NCI-H2227 (cell line): ENCODE measurements at regions not wholly inside any gene's neighbourhood (a gene's known extent, or its start where the extent isn't known, plus 50 kb on each side); places are given as distances from the start of the nearest gene placed in this dataset.
"Not testable (repeated sequence)": the region's sequence is repeated elsewhere in the genome, so short reads cannot be mapped to it uniquely, and the experiment has no call there.

Experiments
- DNase-seq: peaks from one replicate; lab custom pipeline; 2025; ENCODE audit not compliant: unreplicated experiment; lab: John Stamatoyannopoulos, UW

DNA sequence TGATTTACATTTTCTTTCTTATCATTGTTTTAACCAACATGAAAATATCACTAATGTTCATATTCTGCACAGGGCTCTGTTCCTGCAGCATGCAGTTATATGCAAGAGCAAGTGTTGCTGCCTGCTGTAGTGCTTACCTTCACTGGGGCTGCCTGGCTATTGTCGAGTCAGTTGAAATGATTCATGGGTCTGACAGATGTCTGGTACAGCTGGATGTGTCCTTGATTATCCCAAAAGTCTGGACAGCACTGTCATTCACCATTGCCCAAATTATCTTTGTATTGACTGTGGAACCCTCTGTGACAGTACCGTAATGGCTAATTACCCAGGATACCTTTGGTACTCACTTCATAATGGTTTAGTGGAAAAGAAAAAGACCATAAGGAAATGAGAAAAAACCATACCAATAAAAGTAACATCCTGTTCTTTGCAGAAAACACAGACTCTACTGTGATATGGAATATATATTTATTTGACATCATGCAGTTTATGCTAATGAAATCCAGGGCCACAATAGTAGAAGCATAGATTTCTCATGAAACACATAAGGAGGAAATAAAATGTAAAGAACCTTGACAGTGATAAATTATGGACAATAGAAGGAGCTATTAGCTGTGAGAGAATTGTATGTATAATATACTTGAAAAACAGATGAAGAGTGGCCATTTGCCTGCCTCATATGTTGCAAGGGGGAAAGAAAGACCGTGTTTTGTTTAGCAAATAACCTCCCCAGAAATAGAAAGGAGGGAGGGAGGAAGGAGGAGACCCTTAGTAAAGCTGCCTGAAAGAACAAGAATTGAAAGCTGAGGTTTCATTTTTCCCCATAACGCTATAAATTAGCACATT, 249.8 kb upstream of the ATP5MC3 start:
- DNase-seq = peak; percentile 40

DNA sequence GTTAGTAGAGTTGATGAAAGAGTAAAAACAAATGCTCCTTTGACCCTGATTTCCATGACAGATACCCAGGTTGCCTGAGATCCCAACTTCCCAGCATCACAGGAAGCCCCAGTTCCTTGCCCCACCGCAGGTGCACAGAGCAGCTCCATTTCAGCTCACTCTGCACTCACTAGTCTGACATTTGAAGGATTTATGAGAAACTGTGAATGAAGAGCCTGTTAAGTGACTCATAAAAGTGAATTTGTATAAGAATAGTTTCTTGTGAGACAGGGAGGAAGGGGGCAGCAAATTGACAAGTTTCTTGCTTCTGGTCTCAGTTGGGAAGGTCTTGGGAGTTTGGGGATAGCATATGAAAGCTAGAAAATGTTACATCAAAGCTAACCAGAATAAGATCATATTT, 248.7 kb upstream of the ATP5MC3 start:
- DNase-seq = no peak

DNA sequence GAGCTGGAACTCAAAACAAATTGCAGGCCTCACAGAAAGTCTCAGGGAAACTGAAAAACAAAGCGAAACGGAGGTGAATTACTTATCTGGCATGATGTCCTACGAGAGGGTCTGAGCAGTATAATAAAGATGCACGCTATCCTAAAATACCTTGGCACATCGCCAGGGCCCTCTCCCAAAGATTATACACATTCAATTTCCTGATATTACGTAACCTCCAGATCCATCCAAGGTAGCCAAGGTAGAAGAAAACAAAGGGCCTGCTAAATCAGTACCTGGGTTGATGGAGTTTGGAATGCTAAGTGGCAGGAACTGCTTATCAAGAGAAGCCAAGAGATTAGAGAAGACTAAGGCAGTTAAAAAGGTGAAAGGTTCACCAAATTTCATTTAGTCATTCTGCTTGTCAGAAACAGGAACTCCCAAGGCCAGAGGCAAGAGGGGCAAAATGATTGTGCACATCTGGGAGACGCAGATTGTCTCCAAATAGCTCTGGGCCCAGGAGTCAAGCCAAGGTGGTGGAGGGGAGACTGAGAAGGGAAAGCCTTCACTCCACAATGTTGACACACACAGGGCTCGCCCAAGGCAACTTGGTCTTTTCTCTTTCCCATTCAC, 236.8 kb upstream of the ATP5MC3 start:
- DNase-seq = peak; percentile 29

DNA sequence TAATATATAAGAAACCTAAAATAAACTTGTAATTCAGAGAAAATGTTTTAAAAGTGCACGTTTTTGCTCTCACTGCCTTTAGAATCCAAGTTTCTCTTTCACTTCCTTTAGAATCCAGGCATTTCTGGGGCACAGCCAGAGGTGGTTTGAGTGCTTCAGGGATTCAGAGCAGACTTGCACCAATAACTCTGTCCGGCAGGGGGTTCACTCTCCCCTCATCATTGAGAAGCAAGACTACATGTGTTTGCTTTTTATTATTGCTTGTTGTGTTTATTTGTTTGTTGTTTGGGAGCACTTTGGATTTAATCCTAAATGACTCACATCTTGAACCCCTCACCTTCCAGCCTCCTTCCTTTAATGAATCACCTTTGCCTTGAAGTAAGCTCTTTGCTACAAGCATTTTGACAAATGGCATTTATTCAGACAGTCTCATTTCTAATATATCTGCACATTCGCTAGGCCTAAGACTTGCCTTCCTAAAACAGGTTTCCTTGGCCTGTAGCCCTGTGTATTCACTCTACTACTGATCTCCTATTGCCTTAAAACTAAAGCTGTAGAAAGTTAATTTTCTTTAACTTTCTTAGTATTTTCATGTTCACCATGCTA, 233.5 kb upstream of the ATP5MC3 start:
- DNase-seq = peak; percentile 74

DNA sequence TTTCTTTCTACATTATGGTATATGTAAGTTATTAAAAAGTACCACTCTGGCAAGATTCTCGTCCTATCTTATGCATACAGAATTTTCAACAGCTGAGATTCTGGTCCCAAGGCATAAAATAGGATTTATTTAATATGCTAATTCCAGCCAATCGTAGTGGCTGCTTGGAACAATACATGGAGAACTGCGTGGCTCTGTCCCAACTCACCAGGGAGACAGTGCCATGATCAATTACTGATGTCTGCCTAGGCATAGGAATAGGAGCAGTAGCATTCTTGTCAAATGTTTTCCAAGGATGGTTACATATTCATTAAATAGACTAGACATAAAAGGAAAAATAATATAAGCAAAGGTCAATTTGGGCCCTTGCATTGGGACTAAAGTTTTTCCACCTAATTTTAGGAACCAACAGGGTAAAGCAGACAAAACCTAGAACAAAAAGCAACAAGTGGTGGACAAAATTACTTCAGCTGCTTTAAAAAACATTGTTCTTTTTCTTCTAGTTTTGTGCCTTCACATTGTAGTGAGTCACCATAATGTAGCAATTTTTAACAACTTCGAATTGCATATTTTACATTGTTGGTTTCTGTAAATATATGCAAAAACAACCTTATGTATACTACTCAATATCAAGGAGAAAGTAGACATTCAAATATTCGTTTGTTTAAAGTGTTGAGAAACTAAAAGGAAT, 232.8 kb upstream of the ATP5MC3 start:
- no peak for DNase-seq

DNA sequence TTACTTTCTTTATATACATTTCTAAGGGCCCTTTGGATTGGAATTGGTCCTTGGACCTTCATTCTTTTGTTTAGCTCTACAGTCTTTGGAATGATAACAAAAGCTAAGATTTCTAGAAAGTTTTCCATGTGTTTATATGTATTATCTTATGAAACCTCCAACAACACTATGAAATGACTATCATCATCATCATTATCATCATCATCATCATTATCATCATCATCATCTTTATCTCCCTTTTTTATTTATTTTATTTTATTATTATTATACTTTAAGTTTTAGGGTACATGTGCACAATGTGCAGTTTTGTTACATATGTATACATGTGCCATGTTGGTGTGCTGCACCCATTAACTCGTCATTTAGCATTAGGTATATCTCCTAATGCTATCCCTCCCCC, 229.4 kb upstream of the ATP5MC3 start:
- DNase-seq = not testable (repeated sequence)

DNA sequence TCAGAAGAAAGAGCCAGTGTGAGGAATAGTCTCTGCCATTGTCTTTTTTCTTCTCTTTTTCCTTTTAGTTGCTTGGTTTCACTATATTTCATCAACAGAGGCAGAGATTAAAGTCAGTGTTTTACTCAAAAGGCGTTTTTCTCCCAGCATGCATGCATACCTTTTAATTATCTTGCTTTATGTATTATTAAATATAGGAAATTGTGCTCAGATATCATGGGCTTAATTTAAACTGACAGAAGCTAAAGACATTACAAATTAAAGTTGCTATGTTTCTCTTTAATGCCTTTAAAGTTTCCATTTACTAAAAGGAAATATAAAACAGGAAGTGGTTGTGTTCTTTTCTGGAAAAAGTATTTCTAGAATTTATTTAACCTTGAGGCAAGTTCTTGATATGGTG, 223.3 kb upstream of the ATP5MC3 start:
- DNase-seq = no peak

DNA sequence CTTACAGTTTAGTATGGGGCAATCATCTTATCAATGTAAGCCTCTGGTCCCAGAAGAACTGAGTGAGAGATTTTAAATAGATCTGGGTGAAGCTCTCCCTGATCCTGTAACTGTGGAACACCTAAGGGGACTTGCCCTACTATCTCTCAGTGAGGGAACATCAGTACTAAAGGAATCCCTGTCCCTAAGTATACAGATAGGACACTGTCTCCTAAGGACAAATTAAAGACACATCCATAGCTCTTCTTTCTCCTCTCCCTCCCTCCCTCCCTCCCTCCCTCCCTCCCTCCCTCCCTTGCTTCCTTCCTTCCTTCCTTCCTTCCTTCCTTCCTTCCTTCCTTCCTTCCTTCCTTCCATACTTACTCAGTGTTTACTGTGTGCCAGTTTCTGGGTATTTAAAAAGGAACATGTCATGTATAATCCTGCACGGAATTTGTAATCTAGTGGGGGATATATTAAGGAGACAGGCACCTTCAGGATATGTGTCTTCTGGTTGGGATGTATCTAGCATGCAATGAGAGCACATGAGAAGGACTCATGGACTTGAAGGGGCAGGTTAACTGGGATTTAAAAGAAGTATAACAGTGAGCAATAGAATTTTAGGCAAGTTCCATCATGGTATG, 222.2 kb upstream of the ATP5MC3 start:
- no peak for DNase-seq

DNA sequence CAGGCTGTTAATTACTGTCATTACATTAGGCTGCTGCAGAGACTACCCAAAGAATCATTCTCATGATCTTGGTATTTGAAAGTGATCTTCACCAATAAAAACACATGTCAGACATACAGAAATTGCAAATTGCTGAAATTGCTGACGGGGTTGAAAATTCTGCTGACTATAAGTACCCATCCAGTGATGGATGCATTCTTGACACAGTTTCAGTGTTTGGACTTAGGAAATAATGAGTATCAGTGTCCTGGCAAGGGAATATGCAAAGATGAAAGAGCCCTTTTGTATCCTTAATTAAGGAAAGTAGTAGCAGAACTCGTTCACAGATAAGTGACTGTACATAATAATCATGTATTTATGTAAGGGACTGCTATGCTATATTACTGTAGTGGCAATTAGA, 221.1 kb upstream of the ATP5MC3 start:
- no peak for DNase-seq

DNA sequence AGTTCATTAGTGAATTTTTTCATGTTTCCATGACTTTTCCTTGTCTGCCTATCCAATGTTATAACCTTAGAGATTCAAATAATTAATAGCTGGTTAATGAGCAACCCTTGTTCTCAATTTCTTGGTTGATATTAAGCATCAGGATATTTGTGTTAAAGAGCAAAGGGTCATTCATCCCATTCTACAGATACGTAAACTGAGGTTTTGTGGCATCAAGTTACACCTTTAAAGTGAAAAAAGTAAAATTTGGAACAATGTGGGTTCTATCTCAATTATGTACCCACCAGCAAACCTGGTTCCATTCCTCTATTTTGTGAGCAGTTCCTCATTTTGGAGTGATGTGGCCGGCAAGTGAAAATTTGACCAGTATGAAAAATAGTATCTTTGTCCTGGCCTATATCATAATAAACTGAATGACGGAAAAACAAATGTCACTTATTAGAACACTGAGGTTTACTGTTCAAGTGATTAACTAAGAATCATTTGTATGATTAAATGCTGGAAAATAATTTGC, 220.5 kb upstream of the ATP5MC3 start:
- no peak for DNase-seq

DNA sequence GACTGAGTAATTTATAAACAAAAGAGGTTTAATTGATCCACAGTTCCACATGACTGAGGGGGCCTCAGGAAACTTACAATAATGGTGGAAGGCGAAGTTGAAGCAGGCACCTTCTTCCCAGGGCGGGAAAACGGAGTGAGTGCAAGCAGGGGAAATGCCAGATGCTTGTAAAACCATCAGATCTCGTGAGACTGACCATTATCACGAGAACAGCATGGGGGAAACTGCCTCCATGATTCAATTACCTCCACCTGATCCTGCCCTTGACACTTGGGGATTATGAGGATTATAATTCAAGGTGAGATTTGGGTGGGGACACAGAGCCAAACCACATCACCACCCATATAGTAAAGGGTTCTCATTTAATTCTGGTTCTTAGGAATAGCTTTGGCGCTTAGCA, 219.5 kb upstream of the ATP5MC3 start:
- DNase-seq = peak; percentile 69

DNA sequence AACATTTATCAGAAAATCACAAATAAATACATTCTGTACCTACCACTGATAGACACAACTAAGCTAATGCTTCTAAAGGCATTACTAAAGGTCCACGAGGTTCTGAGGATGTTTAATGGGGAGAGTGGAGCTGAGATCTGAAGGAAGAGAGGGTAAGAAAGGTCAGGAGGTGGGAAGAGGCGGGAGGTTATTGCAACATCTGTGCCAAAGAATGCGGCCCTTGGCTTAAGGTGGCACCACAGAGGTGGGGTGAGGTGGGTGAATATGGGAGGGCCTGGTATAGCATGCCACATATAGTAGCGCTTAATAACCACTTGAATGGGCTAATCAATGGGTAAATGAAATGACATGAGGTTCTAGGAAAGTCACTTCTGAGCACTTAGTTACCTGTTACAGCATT, 217.8 kb upstream of the ATP5MC3 start:
- DNase-seq = no peak

DNA sequence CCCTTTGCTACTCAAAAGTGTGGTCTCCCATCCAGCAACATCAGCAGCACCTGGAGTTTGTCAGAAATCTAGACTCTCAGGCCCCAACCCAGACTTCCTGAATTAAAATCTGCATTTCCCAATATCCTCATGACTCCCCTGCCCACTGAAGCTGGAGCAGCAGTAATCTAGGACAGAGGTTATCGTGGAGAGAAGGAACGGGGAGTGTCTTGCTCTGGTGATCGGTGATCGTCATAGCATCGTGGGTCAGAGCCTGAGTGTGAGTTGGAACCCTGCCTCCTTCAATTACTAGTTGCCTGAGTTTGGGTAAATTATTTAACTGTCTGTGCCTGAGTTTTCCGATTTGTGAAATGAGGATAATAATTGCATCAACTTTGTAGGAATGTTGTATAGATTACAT, 217.3 kb upstream of the ATP5MC3 start:
- DNase-seq = no peak

DNA sequence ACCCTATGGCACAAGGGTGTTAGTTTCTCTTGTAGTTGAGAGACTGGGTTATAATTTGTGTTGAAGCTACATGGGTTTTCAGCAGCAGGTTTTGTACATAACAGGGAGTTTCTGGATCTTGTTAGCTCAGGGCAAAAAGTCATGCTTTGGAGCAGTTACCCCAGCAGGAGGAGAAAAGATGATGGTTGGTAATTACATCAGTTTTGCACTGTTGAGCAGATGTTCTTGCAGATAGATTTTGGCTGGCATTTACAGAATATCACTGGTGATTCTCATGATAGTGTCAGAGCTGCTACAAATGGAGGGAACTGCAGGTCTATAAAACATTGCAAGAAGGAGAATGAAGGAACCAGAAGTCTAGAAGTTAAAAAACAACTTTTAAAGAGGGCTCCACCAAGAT, 215.2 kb upstream of the ATP5MC3 start:
- DNase-seq = peak; percentile 82

DNA sequence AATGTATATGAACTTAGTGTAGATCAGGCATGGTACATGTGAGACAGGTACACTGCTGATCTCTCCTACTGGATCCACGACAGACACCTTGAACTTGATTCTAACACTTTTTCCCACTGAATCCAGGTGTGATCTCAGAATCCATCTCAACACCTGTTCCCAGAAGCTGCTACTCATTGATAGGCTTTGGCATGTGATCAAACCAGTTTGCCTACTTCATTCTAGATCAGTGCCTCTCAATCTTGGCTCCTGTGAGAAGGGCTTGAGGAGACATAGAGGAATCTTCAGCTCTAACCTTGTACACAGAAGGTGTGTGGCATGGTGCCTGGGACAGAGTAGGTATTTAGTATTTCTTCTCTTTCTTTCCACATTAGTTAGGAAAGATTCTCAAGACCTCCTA, 212.3 kb upstream of the ATP5MC3 start:
- DNase-seq = no peak

DNA sequence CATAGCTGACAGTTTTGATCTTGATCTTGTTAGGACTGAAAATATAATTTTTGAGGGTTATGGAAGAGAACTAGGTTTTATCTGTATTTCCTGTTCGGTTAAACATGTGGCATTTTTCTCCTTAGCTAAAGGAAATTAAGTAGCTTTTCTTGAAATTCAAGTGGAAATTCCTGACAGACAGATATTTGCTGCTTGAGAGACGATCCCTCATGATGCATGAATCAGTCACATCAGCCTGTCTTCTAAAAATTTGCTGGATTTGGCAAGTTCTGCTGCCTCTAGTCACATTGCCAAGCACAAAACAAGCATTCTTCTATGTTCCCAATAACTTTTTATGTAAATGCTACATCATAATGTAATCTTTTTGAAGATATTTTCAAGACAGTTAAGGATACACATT, 201.8 kb upstream of the ATP5MC3 start:
- no peak for DNase-seq

DNA sequence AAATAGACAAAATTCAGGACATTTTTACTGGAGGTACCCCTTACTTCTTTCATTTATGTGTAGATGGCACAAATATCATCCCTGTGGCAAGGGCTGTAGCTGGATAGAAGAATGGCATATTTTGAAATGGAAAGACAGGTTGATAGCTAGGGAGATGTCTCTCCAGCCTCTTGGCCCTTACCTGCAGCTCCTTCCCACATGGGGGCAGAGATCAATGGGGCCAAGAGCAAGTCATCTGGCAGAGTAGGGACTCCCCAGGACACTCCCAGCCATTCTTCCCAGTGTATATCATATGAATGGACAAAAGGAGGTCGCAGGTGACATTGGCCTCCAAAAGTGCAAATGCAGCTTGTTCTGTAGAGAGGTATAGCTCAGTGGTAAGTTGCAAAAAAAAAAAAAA, 192.2 kb upstream of the ATP5MC3 start:
- no peak for DNase-seq

DNA sequence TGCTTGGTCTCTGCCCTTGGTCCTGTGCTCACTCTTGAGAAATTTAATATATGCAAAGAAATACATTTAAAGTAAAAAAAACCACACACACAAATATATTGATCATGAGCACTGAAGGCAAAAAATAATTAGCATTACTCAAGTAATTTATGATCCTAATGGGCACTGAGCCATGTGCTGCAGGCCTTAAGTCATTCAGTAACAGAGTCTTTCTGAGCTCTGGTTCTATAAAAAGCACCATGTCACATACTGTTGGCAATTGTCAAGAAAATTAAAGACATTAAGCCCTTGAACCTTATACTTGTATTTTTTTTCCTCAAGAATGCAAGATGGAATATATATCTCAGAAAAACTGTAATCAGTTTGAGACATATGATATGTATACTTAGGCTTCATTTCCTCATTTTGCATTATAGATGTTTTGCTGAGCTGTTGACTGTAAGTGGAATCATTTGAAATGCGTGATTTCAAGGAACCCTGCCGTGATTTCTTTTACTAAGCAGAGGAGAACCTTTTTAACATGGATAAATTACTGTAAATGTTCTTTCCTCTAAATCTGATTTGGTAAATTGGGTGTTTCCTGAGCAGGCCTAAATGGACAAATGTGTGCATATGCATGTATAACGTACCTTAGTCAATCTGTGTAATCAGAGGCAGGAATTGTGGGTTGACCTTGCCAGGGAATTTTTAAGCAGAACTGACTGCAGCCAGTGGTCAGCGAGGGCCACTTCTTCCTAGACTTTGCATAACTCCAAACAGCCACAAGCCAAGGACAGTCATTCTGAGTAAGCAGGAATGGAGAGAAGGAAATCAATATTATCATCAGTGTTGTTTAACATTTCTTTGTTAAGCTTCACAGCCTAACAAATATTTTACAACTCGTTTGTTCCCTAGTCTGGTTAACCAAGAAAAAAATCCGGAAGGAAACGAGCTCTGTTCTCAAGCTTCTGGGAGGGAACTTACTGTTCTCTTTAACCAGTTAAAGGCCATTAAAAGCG, 191.5 kb upstream of the ATP5MC3 start:
- no peak for DNase-seq

DNA sequence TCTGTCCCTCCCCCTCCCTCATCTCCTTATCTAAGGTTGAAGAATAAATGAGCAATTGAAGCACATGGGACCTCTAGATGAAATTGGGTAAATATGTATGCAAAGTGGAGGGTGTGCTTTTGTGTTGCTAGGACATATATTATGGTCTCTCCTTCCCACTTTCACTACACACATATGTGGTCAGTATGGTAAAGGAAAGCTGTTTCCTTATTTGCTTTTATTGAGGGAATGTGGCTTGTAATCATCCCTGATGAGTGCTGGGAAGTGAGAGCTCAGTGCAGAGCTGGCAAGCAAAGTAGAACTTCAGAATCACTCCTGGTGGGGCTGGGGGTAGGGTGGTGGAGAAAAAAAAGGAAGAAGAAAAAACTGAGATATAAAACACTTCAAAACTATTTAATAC, 189.9 kb upstream of the ATP5MC3 start:
- DNase-seq = no peak

DNA sequence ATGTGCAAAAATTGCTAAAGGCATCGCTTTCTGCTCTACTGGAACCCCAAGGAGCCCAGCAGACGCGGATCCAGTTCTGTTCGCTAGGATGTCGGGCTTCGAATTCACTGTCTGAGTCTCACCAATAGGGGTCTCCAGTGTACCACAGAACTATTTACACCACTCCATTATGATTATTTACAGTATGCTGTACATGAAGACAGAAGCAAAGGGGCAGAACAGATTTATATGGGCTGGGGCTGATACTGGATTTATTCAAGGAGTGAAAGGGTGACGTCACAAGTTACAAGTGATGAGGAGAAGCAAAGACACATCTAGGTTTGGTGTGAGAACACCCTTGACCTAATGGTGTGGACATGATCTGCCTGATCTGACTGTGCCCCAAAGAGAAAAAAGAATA, 185.3 kb upstream of the ATP5MC3 start:
- DNase-seq = peak; percentile 82
